Nephron (organoid): ENCODE measurements at regions not wholly inside any gene's neighbourhood (a gene's known extent, or its start where the extent isn't known, plus 50 kb on each side); places are given as distances from the start of the nearest gene placed in this dataset.
"Not testable (repeated sequence)": the region's sequence is repeated elsewhere in the genome, so short reads cannot be mapped to it uniquely, and the experiment has no call there.

ENCODE experiments used
- H3K27ac Mint-ChIP-seq, 3 experiments: 2 replicates each; pipeline ENCODE4 v1.8.0; 2020; ENCODE audit warnings: mixed read lengths in 3 of 3, mild to moderate bottlenecking in 2 of 3, moderate library complexity in 1 of 3
- H3K27me3 Mint-ChIP-seq: 2 replicates; pipeline ENCODE4 v1.8.0; 2021; ENCODE audit warnings: low read depth, mild to moderate bottlenecking, moderate library complexity, mixed read lengths
- H3K36me3 Mint-ChIP-seq: 2 replicates; pipeline ENCODE4 v1.8.0; 2020; ENCODE audit warnings: low read depth, mixed read lengths
- H3K4me1 Mint-ChIP-seq: 2 replicates; pipeline ENCODE4 v1.8.0; 2020; ENCODE audit warnings: mixed read lengths
- H3K4me3 Mint-ChIP-seq, 3 experiments: 2 replicates each; pipeline ENCODE4 v1.8.0; 2020; ENCODE audit warnings: mild to moderate bottlenecking in 3 of 3, mixed read lengths in 3 of 3, moderate library complexity in 2 of 3
- H3K9me3 Mint-ChIP-seq: 2 replicates; pipeline ENCODE4 v1.8.0; 2020; ENCODE audit warnings: mixed read lengths
- CTCF ChIP-seq, 3 experiments: fragments of 200-600 bp; sonication (generic); IDR thresholded peaks; one replicate each; pipeline ENCODE4 v1.5.0; 2021; ENCODE audit warnings: antibody characterized with exemption in 3 of 3; ENCODE audit not compliant: unreplicated experiment in 3 of 3

- Mint-ChIP-seq H3K4me3 (peak overlapping the region in 1 of 3 experiments; percentile 70), H3K9me3 (peaks cover 36% of the 10 kb centered on the region), H3K36me3 (peaks cover 22% of the 10 kb centered on the region), H3K27ac (peak overlapping the region; percentile 95 to 96 (median 96)), H3K4me1 (peaks cover 54% of the 10 kb centered on the region), H3K27me3 (no peaks in the 10 kb centered on the region)
- no peak for TF ChIP-seq CTCF (IDR thresholded peaks at IDR 0.05; ENCODE audit: unreplicated experiment in 3 of 3)
Measured at GRCh38 chr14:61145034-61145902, 135.9 kb downstream of the TMEM30B start.

- not testable (repeated sequence) for H3K4me3 Mint-ChIP-seq, H3K27me3 Mint-ChIP-seq
- peaks cover 39% of the 10 kb centered on the region for H3K9me3 Mint-ChIP-seq
- H3K36me3 Mint-ChIP-seq = peaks cover 22% of the 10 kb centered on the region
- H3K27ac Mint-ChIP-seq = peak overlapping the region; percentile 37 to 96 (median 95)
- peaks cover 45% of the 10 kb centered on the region for H3K4me1 Mint-ChIP-seq
Measured at GRCh38 chr14:61144117-61145033, 136.8 kb downstream of the TMEM30B start.

- Mint-ChIP-seq H3K36me3 (peaks cover 36% of the 10 kb centered on the region), H3K4me1 (peaks cover 10% of the 10 kb centered on the region), H3K4me3 (no peak overlapping the region), H3K27ac (peak overlapping the region in 1 of 3 experiments; percentile 18), H3K27me3 (no peaks in the 10 kb centered on the region), H3K9me3 (peaks cover 63% of the 10 kb centered on the region)
- no peak for TF ChIP-seq CTCF (IDR thresholded peaks at IDR 0.05; ENCODE audit: unreplicated experiment in 3 of 3)
Measured at GRCh38 chr14:61140872-61141271, 140.3 kb downstream of the TMEM30B start.

- H3K27ac Mint-ChIP-seq = peak overlapping the region in 2 of 3 experiments; percentile 18 to 36
- H3K4me3 Mint-ChIP-seq = no peak overlapping the region
- H3K4me1 Mint-ChIP-seq = peaks cover 4% of the 10 kb centered on the region
- TF ChIP-seq CTCF (IDR thresholded peaks at IDR 0.05; ENCODE audit: unreplicated experiment in 3 of 3) = no peak
- H3K9me3 Mint-ChIP-seq = peaks cover 62% of the 10 kb centered on the region
- H3K36me3 Mint-ChIP-seq = peaks cover 34% of the 10 kb centered on the region
- H3K27me3 Mint-ChIP-seq = no peaks in the 10 kb centered on the region
Measured at GRCh38 chr14:61140271-61140670, 140.9 kb downstream of the TMEM30B start.

- Mint-ChIP-seq H3K9me3 (peaks cover 53% of the 10 kb centered on the region), H3K4me3 (no peak overlapping the region), H3K27me3 (no peaks in the 10 kb centered on the region), H3K36me3 (peaks cover 25% of the 10 kb centered on the region), H3K4me1 (no peaks in the 10 kb centered on the region), H3K27ac (no peak overlapping the region)
- TF ChIP-seq CTCF (IDR thresholded peaks at IDR 0.05; ENCODE audit: unreplicated experiment in 3 of 3) = no peak
Measured at GRCh38 chr14:61139006-61139599, 142.0 kb downstream of the TMEM30B start.

- H3K4me3 Mint-ChIP-seq = no peak overlapping the region
- H3K27ac Mint-ChIP-seq = no peak overlapping the region
- TF ChIP-seq CTCF (IDR thresholded peaks at IDR 0.05; ENCODE audit: unreplicated experiment in 3 of 3) = no peak
- H3K36me3 Mint-ChIP-seq = peaks cover 15% of the 10 kb centered on the region
- H3K4me1 Mint-ChIP-seq = peaks cover 27% of the 10 kb centered on the region
- peaks cover 17% of the 10 kb centered on the region for H3K9me3 Mint-ChIP-seq
- peaks cover 4% of the 10 kb centered on the region for H3K27me3 Mint-ChIP-seq
Measured at GRCh38 chr14:61132894-61133293, 148.2 kb downstream of the TMEM30B start.
